WTC11 (cell line): ENCODE measurements at regions not wholly inside any gene's neighbourhood (a gene's known extent, or its start where the extent isn't known, plus 50 kb on each side); places are given as distances from the start of the nearest gene placed in this dataset.

ENCODE experiments used
- ATAC-seq: fragments of 200-7000 bp; cut with Tn5 transposase; 2 replicates; pipeline ENCODE4 v1.10.0; 2021; ENCODE audit warnings: mild to moderate bottlenecking, moderate library complexity
- CTCF ChIA-PET: fragments of 300-600 bp; sonication (Branson Sonifier 250); formaldehyde crosslinking; loops from one replicate; lab custom pipeline; 2021; ENCODE audit warnings: antibody characterized with exemption; lab: Charles Lee
- POLR2A ChIA-PET: fragments of 350-600 bp; sonication (Branson Sonifier 250); formaldehyde crosslinking; loops from one replicate; lab custom pipeline; 2021; ENCODE audit warnings: antibody characterized with exemption; lab: Charles Lee
- DNase-seq: peaks from one replicate; pipeline ENCODE4 v3.0.0; 2021; ENCODE audit warnings: low spot score
- H3K27ac Mint-ChIP-seq: 2 replicates; pipeline ENCODE4 v1.8.0; 2021; ENCODE audit warnings: mixed read lengths
- H3K27me3 Mint-ChIP-seq: 2 replicates; pipeline ENCODE4 v1.8.0; 2021; ENCODE audit warnings: low read depth, mild to moderate bottlenecking, moderate library complexity, mixed read lengths
- H3K36me3 Mint-ChIP-seq: 2 replicates; pipeline ENCODE4 v1.8.0; 2021; ENCODE audit warnings: mixed read lengths
- H3K4me1 Mint-ChIP-seq: 2 replicates; pipeline ENCODE4 v1.8.0; 2022; ENCODE audit warnings: mixed read lengths
- H3K4me3 Mint-ChIP-seq: 2 replicates; pipeline ENCODE4 v1.8.0; 2021; ENCODE audit warnings: mild to moderate bottlenecking, moderate library complexity, mixed read lengths
- H3K9me3 Mint-ChIP-seq: 2 replicates; pipeline ENCODE4 v1.8.0; 2021; ENCODE audit warnings: mixed read lengths
- CBFB ChIP-seq: sonication (generic); formaldehyde crosslinking; IDR thresholded peaks from 2 replicates; pipeline ENCODE4 v1.8.1; 2022; ENCODE audit warnings: mild to moderate bottlenecking, low read depth, missing genetic modification reagents
- ELF4 ChIP-seq: sonication (generic); formaldehyde crosslinking; IDR thresholded peaks from 2 replicates; pipeline ENCODE4 v1.8.1; 2022; ENCODE audit warnings: low read depth, mild to moderate bottlenecking, moderate library complexity, missing genetic modification reagents
- ESRRA ChIP-seq: sonication (generic); formaldehyde crosslinking; IDR thresholded peaks from 2 replicates; pipeline ENCODE4 v1.8.1; 2022; ENCODE audit warnings: mild to moderate bottlenecking, missing genetic modification reagents, borderline replicate concordance
- ETV6 ChIP-seq: sonication (generic); formaldehyde crosslinking; IDR thresholded peaks from 2 replicates; pipeline ENCODE4 v1.8.1; 2022; ENCODE audit warnings: mild to moderate bottlenecking, missing genetic modification reagents
- FOXK1 ChIP-seq: sonication (generic); formaldehyde crosslinking; IDR thresholded peaks from 2 replicates; pipeline ENCODE4 v1.8.0; 2022; ENCODE audit warnings: mild to moderate bottlenecking, moderate library complexity, missing genetic modification reagents
- FOXP1 ChIP-seq: sonication (generic); formaldehyde crosslinking; IDR thresholded peaks from 2 replicates; pipeline ENCODE4 v1.8.0; 2022; ENCODE audit warnings: missing genetic modification reagents, mild to moderate bottlenecking, moderate library complexity, borderline replicate concordance
- HMGA2 ChIP-seq: fragments of 250-450 bp; sonication (Bioruptor Pico); IDR thresholded peaks from 2 replicates; pipeline ENCODE4 v1.4.0; 2021; ENCODE audit warnings: mild to moderate bottlenecking, moderate library complexity
- JAZF1 ChIP-seq: fragments of 250-450 bp; sonication (Bioruptor Pico); IDR thresholded peaks from 2 replicates; pipeline ENCODE4 v1.9.0; 2021; ENCODE audit warnings: moderate library complexity, mild to moderate bottlenecking, inconsistent platforms
- JUN ChIP-seq: sonication (generic); formaldehyde crosslinking; IDR thresholded peaks from 2 replicates; pipeline ENCODE4 v1.8.0; 2023; ENCODE audit warnings: mild to moderate bottlenecking, missing genetic modification reagents
- MYBL2 ChIP-seq: sonication (generic); formaldehyde crosslinking; IDR thresholded peaks from 2 replicates; pipeline ENCODE4 v1.8.1; 2023; ENCODE audit warnings: mild to moderate bottlenecking, moderate library complexity, missing genetic modification reagents
- NFE2L1 ChIP-seq: sonication (generic); formaldehyde crosslinking; IDR thresholded peaks from 2 replicates; pipeline ENCODE4 v1.8.1; 2023; ENCODE audit warnings: missing genetic modification reagents
- NR3C1 ChIP-seq: sonication (generic); formaldehyde crosslinking; conservative IDR thresholded peaks from 2 replicates; pipeline ENCODE4 v1.8.1; 2023; ENCODE audit warnings: low read depth, mild to moderate bottlenecking, missing genetic modification reagents
- SMAD3 ChIP-seq: sonication (generic); formaldehyde crosslinking; IDR thresholded peaks from 2 replicates; pipeline ENCODE4 v1.8.0; 2022; ENCODE audit warnings: missing genetic modification reagents, mild to moderate bottlenecking, borderline replicate concordance
- SP1 ChIP-seq: sonication (generic); formaldehyde crosslinking; conservative IDR thresholded peaks from 2 replicates; pipeline ENCODE4 v1.8.1; 2022; ENCODE audit warnings: missing genetic modification reagents
- TCF7 ChIP-seq: sonication (generic); formaldehyde crosslinking; IDR thresholded peaks from 2 replicates; pipeline ENCODE4 v1.8.0; 2022; ENCODE audit warnings: mild to moderate bottlenecking, low read depth, missing genetic modification reagents, moderate library complexity
- ZBTB21 ChIP-seq: sonication (generic); formaldehyde crosslinking; IDR thresholded peaks from 2 replicates; pipeline ENCODE4 v1.8.1; 2023; ENCODE audit warnings: mild to moderate bottlenecking, missing genetic modification reagents, borderline replicate concordance
- ZNF263 ChIP-seq: sonication (generic); formaldehyde crosslinking; IDR thresholded peaks from 2 replicates; pipeline ENCODE4 v1.8.1; 2022; ENCODE audit warnings: low read depth, mild to moderate bottlenecking, moderate library complexity, missing genetic modification reagents
- ZNF317 ChIP-seq: sonication (generic); formaldehyde crosslinking; IDR thresholded peaks from 2 replicates; pipeline ENCODE4 v1.8.1; 2023; ENCODE audit warnings: low read depth, mild to moderate bottlenecking, moderate library complexity, missing genetic modification reagents, borderline replicate concordance
- TF ChIP-seq, protein P1 (sequence below): sonication (generic); formaldehyde crosslinking; IDR thresholded peaks from 2 replicates; pipeline ENCODE4 v1.8.0; 2023; ENCODE audit warnings: mild to moderate bottlenecking, missing genetic modification reagents
- TF ChIP-seq, protein P2 (sequence below): sonication (generic); formaldehyde crosslinking; IDR thresholded peaks from 2 replicates; pipeline ENCODE4 v1.8.0; 2022; ENCODE audit warnings: mild to moderate bottlenecking, missing genetic modification reagents
- TF ChIP-seq, protein P3 (sequence below): fragments of 250-450 bp; sonication (Bioruptor Pico); IDR thresholded peaks from 2 replicates; pipeline ENCODE4 v2.1.2; 2022; ENCODE audit warnings: mild to moderate bottlenecking, moderate library complexity
- TF ChIP-seq, protein P4 (sequence below): fragments of 250-450 bp; sonication (Bioruptor Pico); IDR thresholded peaks from 2 replicates; pipeline ENCODE4 v1.8.0; 2021; ENCODE audit warnings: mild to moderate bottlenecking
- TF ChIP-seq, protein P5 (sequence below): fragments of 250-450 bp; sonication (Bioruptor Pico); IDR thresholded peaks from 2 replicates; pipeline ENCODE4 v1.9.0; 2021; ENCODE audit warnings: mild to moderate bottlenecking
- TF ChIP-seq, protein P6 (sequence below): sonication (generic); formaldehyde crosslinking; IDR thresholded peaks from 2 replicates; pipeline ENCODE4 v1.8.1; 2023; ENCODE audit warnings: mild to moderate bottlenecking, missing genetic modification reagents

DNA sequence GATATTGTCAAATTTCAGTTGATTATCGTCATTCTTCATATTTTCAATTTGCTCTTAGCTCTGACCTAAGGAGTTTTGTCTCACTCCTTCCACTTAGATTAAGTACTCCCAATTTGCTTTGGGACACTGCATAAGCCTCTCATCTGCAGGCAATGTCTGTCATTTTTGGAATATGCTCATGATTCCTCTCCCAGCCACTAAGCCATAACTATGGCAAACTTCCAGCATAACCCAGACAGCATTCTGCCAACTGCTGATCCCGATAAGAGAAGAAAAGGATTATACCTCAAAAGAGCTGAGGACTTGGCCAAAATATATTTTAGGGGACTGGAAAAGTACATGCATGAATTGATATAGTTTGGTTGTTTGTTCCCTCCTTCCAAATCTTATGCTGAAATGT, 444.4 kb downstream of the GABRG1 start:
- DNase-seq, result no peak
- no peak overlapping the region for H3K27ac Mint-ChIP-seq
- H3K9me3 Mint-ChIP-seq, result no peaks in the 10 kb centered on the region
- TF ChIP-seq, protein P1, sequence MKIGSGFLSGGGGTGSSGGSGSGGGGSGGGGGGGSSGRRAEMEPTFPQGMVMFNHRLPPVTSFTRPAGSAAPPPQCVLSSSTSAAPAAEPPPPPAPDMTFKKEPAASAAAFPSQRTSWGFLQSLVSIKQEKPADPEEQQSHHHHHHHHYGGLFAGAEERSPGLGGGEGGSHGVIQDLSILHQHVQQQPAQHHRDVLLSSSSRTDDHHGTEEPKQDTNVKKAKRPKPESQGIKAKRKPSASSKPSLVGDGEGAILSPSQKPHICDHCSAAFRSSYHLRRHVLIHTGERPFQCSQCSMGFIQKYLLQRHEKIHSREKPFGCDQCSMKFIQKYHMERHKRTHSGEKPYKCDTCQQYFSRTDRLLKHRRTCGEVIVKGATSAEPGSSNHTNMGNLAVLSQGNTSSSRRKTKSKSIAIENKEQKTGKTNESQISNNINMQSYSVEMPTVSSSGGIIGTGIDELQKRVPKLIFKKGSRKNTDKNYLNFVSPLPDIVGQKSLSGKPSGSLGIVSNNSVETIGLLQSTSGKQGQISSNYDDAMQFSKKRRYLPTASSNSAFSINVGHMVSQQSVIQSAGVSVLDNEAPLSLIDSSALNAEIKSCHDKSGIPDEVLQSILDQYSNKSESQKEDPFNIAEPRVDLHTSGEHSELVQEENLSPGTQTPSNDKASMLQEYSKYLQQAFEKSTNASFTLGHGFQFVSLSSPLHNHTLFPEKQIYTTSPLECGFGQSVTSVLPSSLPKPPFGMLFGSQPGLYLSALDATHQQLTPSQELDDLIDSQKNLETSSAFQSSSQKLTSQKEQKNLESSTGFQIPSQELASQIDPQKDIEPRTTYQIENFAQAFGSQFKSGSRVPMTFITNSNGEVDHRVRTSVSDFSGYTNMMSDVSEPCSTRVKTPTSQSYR (CRISPR knock-in tag), result no peak
- TF ChIP-seq TCF7 (no peak), ESRRA (no peak), FOXP1 (CRISPR knock-in tag) (no peak), JAZF1 (CRISPR knock-in tag) (no peak), NR3C1 (CRISPR knock-in tag) (no peak)
- no peak for ATAC-seq
- POLR2A ChIA-PET, result no interaction called here
- no peaks in the 10 kb centered on the region for H3K36me3 Mint-ChIP-seq
- H3K4me1 Mint-ChIP-seq, result no peaks in the 10 kb centered on the region
- no peak overlapping the region for H3K4me3 Mint-ChIP-seq
- no peaks in the 10 kb centered on the region for H3K27me3 Mint-ChIP-seq
- CTCF ChIA-PET, result no interaction called here

DNA sequence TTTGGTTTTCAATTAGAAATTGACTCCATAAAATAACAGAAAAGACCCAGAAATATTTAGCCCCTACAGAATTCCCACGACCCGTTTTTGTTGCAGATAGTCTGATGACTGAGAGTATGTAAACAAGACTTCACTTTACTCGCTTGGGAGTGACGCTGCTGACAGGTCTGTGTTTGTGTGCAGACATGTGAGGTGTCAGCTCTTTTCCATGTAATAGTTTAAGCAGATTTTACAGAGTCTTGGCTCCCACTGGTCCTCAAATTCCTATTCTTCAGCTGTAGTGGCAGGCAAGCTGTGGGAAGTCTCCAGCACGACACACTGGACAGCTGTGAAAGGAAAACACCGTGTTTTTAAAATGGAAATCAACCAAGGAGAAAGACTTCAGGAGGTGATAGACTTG, 455.7 kb downstream of the GABRG1 start:
- DNase-seq (no peak), ATAC-seq (no peak)
- H3K27ac Mint-ChIP-seq, result no peak overlapping the region
- H3K36me3 Mint-ChIP-seq, result no peaks in the 10 kb centered on the region
- CTCF ChIA-PET, result no interaction called here
- POLR2A ChIA-PET, result no interaction called here
- H3K4me1 Mint-ChIP-seq, result peaks cover 8% of the 10 kb centered on the region
- no peaks in the 10 kb centered on the region for H3K9me3 Mint-ChIP-seq
- no peak for TF ChIP-seq FOXK1 (CRISPR knock-in tag)
- TF ChIP-seq, protein P2, sequence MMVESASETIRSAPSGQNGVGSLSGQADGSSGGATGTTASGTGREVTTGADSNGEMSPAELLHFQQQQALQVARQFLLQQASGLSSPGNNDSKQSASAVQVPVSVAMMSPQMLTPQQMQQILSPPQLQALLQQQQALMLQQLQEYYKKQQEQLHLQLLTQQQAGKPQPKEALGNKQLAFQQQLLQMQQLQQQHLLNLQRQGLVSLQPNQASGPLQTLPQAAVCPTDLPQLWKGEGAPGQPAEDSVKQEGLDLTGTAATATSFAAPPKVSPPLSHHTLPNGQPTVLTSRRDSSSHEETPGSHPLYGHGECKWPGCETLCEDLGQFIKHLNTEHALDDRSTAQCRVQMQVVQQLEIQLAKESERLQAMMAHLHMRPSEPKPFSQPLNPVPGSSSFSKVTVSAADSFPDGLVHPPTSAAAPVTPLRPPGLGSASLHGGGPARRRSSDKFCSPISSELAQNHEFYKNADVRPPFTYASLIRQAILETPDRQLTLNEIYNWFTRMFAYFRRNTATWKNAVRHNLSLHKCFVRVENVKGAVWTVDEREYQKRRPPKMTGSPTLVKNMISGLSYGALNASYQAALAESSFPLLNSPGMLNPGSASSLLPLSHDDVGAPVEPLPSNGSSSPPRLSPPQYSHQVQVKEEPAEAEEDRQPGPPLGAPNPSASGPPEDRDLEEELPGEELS (CRISPR knock-in tag), result no peak
- no peak for TF ChIP-seq ELF4 (CRISPR knock-in tag)
- no peak for TF ChIP-seq NFE2L1 (CRISPR knock-in tag)
- no peak for TF ChIP-seq CBFB (CRISPR knock-in tag)
- no peak for TF ChIP-seq SMAD3
- TF ChIP-seq TCF7, result no peak
- TF ChIP-seq ZNF317 (CRISPR knock-in tag), result no peak
- TF ChIP-seq, protein P3, sequence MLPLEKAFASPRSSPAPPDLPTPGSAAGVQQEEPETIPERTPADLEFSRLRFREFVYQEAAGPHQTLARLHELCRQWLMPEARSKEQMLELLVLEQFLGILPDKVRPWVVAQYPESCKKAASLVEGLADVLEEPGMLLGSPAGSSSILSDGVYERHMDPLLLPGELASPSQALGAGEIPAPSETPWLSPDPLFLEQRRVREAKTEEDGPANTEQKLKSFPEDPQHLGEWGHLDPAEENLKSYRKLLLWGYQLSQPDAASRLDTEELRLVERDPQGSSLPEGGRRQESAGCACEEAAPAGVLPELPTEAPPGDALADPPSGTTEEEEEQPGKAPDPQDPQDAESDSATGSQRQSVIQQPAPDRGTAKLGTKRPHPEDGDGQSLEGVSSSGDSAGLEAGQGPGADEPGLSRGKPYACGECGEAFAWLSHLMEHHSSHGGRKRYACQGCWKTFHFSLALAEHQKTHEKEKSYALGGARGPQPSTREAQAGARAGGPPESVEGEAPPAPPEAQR (CRISPR knock-in tag), result no peak
- no peak for TF ChIP-seq JUN (CRISPR knock-in tag)
- TF ChIP-seq ZBTB21, result no peak
- H3K27me3 Mint-ChIP-seq, result no peaks in the 10 kb centered on the region
- H3K4me3 Mint-ChIP-seq, result no peak overlapping the region

DNA sequence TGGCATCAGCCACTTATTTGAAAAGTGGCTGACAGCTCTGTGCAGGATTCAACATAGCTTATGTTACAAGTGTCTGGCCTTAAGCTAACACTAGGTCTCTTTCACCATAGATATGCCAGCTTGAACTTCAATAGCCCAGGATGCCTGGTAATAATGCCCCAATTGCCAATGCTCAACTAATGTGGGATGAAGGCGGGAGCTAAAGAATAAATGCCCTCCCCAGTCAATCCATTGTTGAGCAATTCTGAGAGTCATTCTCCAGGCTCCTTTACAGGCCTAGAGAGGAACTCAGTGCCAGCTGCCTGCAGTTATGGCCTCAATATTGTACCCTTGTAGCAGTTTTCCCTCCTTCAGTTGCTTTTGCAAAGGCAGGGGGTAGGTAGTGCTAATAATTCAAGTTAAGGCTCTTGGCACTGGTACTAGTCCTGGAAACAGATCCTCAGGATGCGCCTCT, 460.2 kb downstream of the GABRG1 start:
- CTCF ChIA-PET, result no interaction called here
- Mint-ChIP-seq H3K4me1 (no peaks in the 10 kb centered on the region), H3K27me3 (no peaks in the 10 kb centered on the region), H3K9me3 (no peaks in the 10 kb centered on the region), H3K4me3 (no peak overlapping the region), H3K36me3 (no peaks in the 10 kb centered on the region), H3K27ac (no peak overlapping the region)
- POLR2A ChIA-PET, result no interaction called here
- DNase-seq (no peak), ATAC-seq (no peak)
- no peak for TF ChIP-seq SP1 (CRISPR knock-in tag)
- no peak for TF ChIP-seq MYBL2
- TF ChIP-seq, protein P4, sequence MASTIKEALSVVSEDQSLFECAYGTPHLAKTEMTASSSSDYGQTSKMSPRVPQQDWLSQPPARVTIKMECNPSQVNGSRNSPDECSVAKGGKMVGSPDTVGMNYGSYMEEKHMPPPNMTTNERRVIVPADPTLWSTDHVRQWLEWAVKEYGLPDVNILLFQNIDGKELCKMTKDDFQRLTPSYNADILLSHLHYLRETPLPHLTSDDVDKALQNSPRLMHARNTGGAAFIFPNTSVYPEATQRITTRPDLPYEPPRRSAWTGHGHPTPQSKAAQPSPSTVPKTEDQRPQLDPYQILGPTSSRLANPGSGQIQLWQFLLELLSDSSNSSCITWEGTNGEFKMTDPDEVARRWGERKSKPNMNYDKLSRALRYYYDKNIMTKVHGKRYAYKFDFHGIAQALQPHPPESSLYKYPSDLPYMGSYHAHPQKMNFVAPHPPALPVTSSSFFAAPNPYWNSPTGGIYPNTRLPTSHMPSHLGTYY (CRISPR knock-in tag), result no peak
- TF ChIP-seq ZNF263 (CRISPR knock-in tag), result no peak
- TF ChIP-seq, protein P5, sequence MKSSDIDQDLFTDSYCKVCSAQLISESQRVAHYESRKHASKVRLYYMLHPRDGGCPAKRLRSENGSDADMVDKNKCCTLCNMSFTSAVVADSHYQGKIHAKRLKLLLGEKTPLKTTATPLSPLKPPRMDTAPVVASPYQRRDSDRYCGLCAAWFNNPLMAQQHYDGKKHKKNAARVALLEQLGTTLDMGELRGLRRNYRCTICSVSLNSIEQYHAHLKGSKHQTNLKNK (CRISPR knock-in tag), result no peak
- no peak for TF ChIP-seq ETV6 (CRISPR knock-in tag)
- TF ChIP-seq, protein P6, sequence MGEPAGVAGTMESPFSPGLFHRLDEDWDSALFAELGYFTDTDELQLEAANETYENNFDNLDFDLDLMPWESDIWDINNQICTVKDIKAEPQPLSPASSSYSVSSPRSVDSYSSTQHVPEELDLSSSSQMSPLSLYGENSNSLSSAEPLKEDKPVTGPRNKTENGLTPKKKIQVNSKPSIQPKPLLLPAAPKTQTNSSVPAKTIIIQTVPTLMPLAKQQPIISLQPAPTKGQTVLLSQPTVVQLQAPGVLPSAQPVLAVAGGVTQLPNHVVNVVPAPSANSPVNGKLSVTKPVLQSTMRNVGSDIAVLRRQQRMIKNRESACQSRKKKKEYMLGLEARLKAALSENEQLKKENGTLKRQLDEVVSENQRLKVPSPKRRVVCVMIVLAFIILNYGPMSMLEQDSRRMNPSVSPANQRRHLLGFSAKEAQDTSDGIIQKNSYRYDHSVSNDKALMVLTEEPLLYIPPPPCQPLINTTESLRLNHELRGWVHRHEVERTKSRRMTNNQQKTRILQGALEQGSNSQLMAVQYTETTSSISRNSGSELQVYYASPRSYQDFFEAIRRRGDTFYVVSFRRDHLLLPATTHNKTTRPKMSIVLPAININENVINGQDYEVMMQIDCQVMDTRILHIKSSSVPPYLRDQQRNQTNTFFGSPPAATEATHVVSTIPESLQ (CRISPR knock-in tag), result no peak
- TF ChIP-seq HMGA2 (CRISPR knock-in tag), result no peak
